NOMO-1 (cell line): ENCODE measurements at regions not wholly inside any gene's neighbourhood (a gene's known extent, or its start where the extent isn't known, plus 50 kb on each side); places are given as distances from the start of the nearest gene placed in this dataset.

Experiments
- DNase-seq, 2 experiments: peaks; one replicate each; lab custom pipeline; 2025; ENCODE audit not compliant: unreplicated experiment in 2 of 2; lab: John Stamatoyannopoulos, UW

GRCh38 chrX:88397551-88397950 is 349.5 kb upstream of the CPXCR1 start:
- DNase-seq: no peak

- no peak for DNase-seq
Measured at GRCh38 chrX:88416002-88416401, 331.0 kb upstream of the CPXCR1 start.

GRCh38 chrX:88416965-88417364 is 330.1 kb upstream of the CPXCR1 start:
- no peak for DNase-seq

GRCh38 chrX:88424071-88424470 is 323.0 kb upstream of the CPXCR1 start:
- DNase-seq: no peak

- no peak for DNase-seq
Measured at GRCh38 chrX:88424541-88424940, 322.5 kb upstream of the CPXCR1 start.

- DNase-seq: no peak
Measured at GRCh38 chrX:88425739-88426138, 321.3 kb upstream of the CPXCR1 start.

GRCh38 chrX:88437563-88437962 is 309.5 kb upstream of the CPXCR1 start:
- no peak for DNase-seq

GRCh38 chrX:88438209-88438608 is 308.8 kb upstream of the CPXCR1 start:
- no peak for DNase-seq

- no peak for DNase-seq
Measured at GRCh38 chrX:88439935-88440334, 307.1 kb upstream of the CPXCR1 start.
